M059J (cell line): ENCODE measurements at regions not wholly inside any gene's neighbourhood (a gene's known extent, or its start where the extent isn't known, plus 50 kb on each side); places are given as distances from the start of the nearest gene placed in this dataset.
A peak's percentile ranks its signal among the peaks of the same experiment; 100 is the strongest.

Experiments
- DNase-seq: peaks from one replicate; pipeline ENCODE4 v3.0.0-alpha.2; 2012; ENCODE audit warnings: low read depth

GRCh38 chr5:155293605-155294178 is 280.1 kb downstream of the KIF4B start:
- DNase-seq: no peak

DNA sequence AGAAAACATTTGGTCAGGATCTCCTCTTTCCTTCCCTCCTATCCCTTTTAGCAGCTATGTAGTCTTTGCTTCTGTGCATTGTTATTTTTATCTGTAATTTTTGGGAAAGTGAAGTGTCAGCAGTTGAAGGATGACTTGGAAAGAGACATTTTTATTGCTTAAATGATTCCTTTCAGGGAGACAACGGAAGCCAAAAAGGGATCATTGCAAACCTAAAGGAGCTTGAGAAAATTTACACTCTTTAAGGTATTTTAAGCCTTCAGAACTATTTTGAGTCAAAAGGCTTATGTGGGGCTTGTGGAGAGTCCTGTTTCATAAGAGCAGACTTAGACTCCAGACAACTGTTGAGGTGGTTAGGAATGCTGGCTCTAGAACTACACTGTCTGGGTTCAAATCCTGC is 281.6 kb downstream of the KIF4B start:
- no peak for DNase-seq

DNA sequence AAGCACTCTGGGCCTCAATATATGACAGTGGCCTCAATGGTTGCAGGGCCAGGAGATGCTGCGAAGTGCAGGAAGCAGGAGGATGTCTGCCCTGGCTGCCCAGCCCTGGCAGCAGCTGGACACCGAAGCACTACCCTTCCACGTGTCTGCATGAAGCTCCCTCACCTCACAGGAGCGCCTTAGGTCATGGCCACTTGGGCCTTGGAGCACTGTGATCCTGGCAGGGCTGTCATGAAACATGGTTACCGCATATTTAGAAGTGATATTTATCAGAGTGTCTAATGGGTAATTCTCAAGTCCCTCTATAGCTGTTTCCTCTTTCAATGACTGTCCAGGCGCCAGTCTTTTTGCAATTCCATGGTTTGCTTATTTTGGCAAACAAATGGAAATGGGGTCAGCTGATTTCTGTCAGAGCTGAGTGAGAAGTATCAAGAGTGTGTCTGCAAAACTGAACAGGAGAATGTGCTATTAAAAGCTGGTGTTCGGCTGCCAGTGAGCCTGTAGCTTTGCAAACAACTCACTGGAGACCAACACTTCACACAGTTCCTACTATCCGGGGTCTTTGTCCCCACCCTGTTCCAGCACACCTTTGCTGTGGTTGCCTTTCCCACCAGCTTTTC is 285.9 kb downstream of the KIF4B start:
- no peak for DNase-seq

DNA sequence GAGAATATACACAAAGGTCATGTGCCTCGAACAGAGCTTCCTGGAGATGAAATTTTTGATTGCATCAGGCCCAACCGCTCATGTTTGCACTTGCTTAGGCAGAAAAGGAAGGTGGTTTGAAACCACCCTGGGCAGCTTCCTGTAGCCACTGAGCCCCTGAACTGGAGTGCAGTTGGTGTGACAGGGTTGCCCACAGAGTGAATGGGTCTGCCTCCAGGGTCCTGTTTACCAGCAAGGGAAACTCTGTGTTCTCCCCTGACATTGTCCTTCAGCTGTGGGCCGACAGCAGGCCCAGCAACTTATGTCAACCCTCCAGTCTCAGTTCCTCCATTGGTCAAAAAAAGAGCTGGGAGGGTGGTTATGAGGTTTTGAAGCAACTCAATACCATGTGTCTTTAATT is 289.6 kb downstream of the KIF4B start:
- no peak for DNase-seq

- DNase-seq: no peak
These were observed 293.7 kb downstream of the KIF4B start for GRCh38 chr5:155307229-155307628.

GRCh38 chr5:155308289-155308688 is 294.7 kb downstream of the KIF4B start:
- no peak for DNase-seq

- no peak for DNase-seq
These were observed 295.6 kb downstream of the KIF4B start for GRCh38 chr5:155309021-155309746.

- DNase-seq: no peak
These were observed 298.2 kb downstream of the KIF4B start for GRCh38 chr5:155311721-155312120.

DNA sequence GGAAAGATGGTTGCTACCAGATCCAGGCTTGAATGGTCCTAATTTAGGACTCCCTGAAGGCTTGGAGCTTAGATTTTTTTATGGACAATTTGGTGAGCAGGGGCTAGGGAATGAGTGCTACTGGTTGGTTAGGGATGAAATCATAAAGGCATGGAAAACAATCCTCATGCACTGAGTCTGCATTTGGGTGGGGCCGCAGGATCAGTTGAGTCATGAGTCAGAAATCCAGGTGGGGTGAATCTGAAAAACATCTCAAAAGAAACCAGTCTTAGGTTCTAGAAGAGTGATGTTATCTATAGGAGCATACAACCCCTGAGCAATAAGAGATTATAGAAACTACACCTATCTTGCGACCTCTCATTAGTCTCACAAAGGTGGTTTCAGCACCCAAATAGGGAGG is 300.0 kb downstream of the KIF4B start:
- no peak for DNase-seq

- DNase-seq: no peak
These were observed 302.6 kb downstream of the KIF4B start for GRCh38 chr5:155316070-155316714.

GRCh38 chr5:155332618-155333017 is 319.1 kb downstream of the KIF4B start:
- DNase-seq: no peak

DNA sequence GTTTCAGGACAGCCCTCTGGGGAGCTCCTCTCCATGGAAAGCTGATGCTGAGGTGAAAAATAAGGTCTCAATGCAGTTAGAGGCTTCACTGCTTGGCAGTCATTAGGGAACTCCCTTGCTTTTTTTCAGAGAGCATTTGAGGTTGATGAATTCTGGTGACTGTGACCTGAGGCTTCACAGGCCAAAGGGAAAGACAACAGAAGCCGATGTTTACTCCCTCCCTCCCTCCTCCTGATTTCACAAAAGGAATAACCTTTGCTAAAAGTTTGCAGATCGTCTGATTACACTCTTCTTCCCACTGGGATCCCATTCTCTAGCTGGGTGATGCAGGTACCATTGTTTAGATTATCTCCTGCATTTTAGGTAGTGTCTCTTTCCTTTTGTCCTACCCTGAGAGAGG is 329.4 kb downstream of the KIF4B start:
- no peak for DNase-seq

DNA sequence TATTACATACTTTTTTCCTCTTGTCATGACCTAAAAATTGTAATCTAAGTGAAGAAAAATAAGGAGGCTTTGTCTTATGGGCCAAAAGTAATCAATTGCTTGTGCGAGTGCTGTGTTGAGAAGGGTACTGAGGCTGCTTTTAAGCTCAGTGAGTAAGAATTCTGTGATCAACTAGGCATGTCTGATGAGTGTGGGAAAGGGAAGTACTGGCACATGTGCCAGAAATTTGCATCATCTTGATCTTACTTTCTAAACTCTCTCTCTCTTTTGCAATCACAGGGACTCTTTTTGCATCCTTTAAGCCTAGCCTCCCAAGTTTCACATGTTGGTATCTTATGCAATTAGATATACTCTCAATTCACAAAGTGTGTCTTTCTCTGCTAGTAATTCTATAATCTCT is 329.9 kb downstream of the KIF4B start:
- no peak for DNase-seq

DNA sequence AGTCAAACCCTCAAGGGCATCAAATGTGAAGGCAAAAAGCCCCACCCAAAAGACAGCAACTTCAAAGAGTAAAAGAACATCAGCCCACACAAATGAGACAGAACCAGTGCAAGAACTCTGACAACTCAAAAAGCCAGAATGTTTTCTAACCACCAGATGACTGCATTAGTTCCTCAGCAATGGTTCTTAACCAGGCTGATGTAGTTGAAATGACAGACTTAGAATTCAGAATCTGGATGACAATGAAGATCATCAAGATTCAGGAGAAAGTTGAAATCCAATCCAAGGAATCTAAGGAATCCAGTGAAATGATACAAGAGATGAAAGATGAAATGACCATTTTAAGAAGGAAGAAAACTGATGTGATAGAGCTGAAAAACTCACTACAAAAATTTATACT is 339.7 kb downstream of the KIF4B start:
- DNase-seq: no peak

DNA sequence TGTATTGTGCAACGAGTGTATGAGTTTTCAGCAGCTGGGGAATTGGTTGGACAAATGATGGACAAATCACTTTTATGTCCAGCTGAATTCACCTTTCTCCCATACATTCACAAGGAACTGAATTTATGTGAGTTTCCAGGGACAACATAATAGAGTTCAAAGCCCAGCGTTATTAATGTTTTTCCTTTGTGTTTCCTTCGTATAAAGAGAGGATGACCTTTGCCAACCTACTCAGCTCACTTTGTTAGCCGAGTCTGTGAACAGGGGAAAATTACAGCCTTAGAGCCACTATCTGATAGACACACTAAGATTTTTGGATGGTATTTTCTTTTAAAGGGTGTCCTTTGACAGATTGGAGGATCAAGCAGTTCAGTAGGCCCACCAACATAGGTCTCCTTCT is 352.5 kb downstream of the KIF4B start:
- DNase-seq: no peak

DNA sequence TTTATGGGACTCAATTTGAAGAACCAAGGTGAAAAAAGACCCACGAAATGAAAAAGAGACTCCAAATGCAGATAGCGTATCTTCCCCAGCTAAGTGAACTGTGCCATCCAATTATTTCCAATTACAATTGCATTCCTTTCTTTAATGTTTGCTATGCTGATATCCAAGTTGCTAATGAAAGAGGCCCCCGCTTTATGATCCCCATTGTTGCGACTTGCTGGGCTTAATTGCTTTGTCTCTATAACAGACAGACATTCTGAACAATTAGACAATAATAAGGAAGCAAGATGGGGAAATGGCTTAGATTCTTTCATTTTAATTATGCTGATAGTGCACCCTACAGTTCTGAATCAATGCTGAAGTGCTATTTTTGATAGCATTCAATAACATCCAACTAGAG is 354.3 kb downstream of the KIF4B start:
- DNase-seq: no peak

- no peak for DNase-seq
These were observed 354.9 kb downstream of the KIF4B start for GRCh38 chr5:155368490-155368889.

GRCh38 chr5:155380480-155380879 is 366.9 kb downstream of the KIF4B start:
- DNase-seq: no peak

GRCh38 chr5:155381654-155382053 is 368.1 kb downstream of the KIF4B start:
- no peak for DNase-seq

DNA sequence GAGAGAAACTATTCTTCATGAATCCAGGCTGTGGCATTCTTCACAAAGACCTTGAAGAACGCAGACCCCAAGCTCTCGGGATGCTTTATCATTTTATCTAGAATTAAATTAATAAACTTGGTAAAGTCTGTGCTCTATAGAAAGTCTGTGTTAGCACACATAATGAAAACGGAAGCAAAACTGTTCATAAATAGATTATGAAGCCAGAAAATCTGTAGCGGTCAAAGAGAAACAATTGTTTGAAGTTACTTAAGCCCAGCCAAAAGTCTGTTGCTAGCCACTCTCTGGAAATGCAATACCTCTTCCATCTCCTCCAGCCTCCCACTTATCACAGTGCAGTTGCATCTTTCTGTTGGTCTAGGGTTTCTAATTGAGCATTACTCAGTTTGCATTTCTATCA is 375.9 kb downstream of the KIF4B start:
- no peak for DNase-seq

DNA sequence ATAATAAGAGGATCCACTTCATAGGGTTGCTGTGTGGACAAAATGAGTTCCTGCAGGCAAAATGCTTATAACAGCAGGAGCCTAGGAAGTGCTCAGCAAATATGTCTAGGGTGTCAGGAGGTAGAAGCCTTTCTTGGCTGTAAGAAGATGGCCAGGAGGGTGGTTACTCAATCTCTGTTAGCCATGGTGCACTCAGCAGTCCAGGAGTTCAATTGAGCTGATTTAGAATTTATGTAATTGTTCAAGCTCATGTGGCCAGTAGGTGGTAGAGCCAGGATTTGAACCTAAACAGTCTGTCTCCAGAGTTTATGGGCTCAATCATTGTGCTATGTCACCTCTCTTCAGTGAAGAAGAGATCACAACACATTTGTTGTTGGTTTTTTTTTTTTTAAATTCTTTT is 381.2 kb downstream of the KIF4B start:
- no peak for DNase-seq

GRCh38 chr5:155402927-155403640 is 389.5 kb downstream of the KIF4B start:
- peak; percentile 3 for DNase-seq
